Kidney epithelial cell (primary cell): ENCODE measurements at regions not wholly inside any gene's neighbourhood (a gene's known extent, or its start where the extent isn't known, plus 50 kb on each side); places are given as distances from the start of the nearest gene placed in this dataset.

Source experiments
- DNase-seq: peaks from one replicate; pipeline ENCODE4 v3.0.0-alpha.2; 2010; ENCODE audit warnings: low read depth
- H3K27me3 ChIP-seq: 2 replicates; pipeline ENCODE4 v1.6.0; 2011; ENCODE audit warnings: low read length; ENCODE audit not compliant: control insufficient read depth, insufficient read depth
- H3K36me3 ChIP-seq: 2 replicates; pipeline ENCODE4 v1.5.1; 2011; ENCODE audit warnings: low read length; ENCODE audit not compliant: control insufficient read depth, insufficient read depth
- H3K4me3 ChIP-seq: 2 replicates; pipeline ENCODE4 v1.5.1; 2011; ENCODE audit warnings: low read depth, mild to moderate bottlenecking, control low read depth, low read length
- TF ChIP-seq, protein P1 (sequence below): IDR thresholded peaks from 2 replicates; pipeline ENCODE4 v1.5.1; 2011; ENCODE audit warnings: mild to moderate bottlenecking, moderate library complexity, low read length, control low read depth, inconsistent platforms; ENCODE audit not compliant: insufficient read depth, poor library complexity, severe bottlenecking

DNA sequence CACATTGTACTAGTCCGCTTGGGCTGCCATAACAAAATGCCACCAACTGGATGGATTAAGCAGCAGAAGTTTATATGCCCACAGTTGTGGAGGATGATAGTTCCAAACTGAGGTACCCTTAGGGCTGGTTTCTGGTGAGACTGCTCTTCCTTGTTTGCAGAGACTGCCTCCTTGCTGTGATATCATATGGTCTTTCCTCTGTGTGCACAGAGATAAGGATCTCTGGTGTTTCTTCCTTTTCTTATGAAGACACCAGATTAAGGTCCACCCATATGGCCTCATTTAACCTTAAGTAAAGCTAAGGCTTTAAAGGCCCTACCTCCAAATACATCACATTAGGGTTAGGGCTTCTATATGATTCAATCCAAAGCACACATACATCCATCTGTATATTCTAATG, 738.2 kb upstream of the GCFC2 start:
- Histone ChIP-seq H3K4me3 (no peak overlapping the region), H3K36me3 (no peaks in the 10 kb centered on the region), H3K27me3 (no peaks in the 10 kb centered on the region)
- TF ChIP-seq, protein P1, sequence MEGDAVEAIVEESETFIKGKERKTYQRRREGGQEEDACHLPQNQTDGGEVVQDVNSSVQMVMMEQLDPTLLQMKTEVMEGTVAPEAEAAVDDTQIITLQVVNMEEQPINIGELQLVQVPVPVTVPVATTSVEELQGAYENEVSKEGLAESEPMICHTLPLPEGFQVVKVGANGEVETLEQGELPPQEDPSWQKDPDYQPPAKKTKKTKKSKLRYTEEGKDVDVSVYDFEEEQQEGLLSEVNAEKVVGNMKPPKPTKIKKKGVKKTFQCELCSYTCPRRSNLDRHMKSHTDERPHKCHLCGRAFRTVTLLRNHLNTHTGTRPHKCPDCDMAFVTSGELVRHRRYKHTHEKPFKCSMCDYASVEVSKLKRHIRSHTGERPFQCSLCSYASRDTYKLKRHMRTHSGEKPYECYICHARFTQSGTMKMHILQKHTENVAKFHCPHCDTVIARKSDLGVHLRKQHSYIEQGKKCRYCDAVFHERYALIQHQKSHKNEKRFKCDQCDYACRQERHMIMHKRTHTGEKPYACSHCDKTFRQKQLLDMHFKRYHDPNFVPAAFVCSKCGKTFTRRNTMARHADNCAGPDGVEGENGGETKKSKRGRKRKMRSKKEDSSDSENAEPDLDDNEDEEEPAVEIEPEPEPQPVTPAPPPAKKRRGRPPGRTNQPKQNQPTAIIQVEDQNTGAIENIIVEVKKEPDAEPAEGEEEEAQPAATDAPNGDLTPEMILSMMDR = no peak
- no peak for DNase-seq

DNA sequence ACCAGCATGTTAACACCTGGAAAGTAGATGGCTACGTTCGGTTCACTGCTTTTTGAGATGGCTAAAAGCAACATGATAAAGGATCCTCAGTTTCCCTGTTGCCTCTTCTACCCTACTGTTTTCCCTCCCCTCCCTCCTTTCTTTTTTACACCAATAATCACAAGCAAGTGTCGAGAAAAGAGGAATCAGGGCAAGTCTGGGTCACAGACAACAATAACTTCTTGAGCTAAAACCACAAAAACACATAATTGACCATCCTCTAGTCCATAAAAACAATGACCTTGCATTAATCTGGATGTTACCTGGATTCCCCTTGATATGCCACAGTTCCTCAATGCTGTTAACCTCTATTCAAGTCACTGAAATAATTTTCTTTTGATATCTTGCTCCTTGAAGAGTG, 736.6 kb upstream of the GCFC2 start:
- TF ChIP-seq, protein P1 = no peak
- DNase-seq = no peak

DNA sequence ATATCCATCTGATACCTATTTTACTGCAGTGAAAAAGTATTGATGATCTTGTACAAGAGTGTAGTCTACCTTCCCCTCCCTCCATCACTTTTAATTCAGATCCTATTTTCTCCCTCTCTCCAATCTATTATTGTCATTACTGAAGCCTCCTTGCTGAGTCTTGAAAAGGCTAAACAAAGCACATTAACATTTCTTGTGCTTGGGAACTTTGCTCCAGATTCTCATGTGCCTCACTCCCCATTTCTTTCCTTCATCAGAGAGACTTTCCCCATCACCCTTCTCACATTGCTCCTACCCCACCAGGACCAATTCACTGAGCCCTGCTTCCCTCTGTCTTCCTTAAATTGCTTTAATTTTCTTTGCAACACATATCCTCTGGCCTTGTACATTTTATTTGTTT, 736.2 kb upstream of the GCFC2 start:
- no peaks in the 10 kb centered on the region for H3K27me3 ChIP-seq
- no peaks in the 10 kb centered on the region for H3K36me3 ChIP-seq
- no peak for DNase-seq
- TF ChIP-seq, protein P1 = no peak
- H3K4me3 ChIP-seq = no peak overlapping the region

More for the DNA sequence above, 736.6 kb upstream of the GCFC2 start:
- Histone ChIP-seq H3K4me3 (no peak overlapping the region), H3K36me3 (no peaks in the 10 kb centered on the region), H3K27me3 (no peaks in the 10 kb centered on the region)

DNA sequence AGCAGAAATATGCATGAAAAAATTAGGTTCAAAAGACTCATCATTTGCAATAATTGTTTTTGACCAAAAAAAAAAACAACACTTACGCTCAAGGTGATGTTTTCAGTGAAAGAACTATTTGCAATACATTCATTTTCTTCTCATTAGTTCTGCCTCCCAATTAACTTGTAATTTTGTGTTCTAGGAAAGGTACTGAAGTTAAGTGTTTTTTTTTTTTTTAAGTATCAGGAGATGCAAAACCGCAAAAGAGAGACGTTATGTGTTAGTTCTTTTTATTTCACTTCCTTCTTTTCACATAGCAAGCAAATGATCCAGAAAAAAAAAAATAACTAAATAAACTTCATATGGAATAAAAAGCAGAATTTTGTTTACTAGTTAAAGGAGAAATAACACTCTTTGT, 735.2 kb upstream of the GCFC2 start:
- TF ChIP-seq, protein P1 = no peak
- Histone ChIP-seq H3K4me3 (no peak overlapping the region), H3K36me3 (no peaks in the 10 kb centered on the region), H3K27me3 (no peaks in the 10 kb centered on the region)
- no peak for DNase-seq

DNA sequence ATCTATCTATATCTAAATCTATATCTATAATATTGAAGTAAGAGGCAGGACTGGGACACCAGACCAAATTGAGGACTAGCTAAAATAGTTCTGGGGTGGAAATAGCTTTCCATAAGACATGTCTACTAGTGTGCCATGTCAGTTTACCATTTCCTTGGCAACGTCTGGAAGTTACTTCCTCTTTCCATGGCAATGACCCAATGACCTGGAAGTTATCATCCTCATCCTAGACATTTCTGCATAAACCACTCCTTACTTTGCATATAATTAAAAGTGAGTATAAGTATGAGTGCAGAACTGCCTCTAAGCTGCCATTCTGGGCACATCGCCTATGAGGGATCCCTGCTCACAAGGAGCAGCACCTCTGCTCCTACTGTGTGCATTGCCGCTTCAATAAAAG, 734.0 kb upstream of the GCFC2 start:
- no peak for DNase-seq
- H3K27me3 ChIP-seq = no peaks in the 10 kb centered on the region
- TF ChIP-seq, protein P1 = no peak
- H3K4me3 ChIP-seq = no peak overlapping the region
- H3K36me3 ChIP-seq = no peaks in the 10 kb centered on the region

DNA sequence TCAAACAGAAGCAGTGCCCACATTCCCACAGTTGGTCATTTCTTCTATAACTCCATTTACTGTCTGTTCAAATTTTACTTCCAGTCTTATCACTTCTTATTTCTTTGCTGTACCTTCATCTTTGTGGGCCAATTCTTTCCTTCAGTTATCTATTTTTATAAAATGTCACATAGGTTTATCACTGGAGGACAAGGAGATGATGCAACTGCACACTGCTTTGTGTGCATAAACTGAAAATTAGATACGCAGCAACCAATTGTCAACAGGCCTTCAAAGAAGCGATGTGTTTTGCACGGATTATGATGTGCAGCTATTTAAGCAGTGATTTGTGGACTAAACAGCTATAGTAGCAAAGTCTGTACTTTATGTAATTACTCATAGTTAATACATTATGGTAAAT, 726.8 kb upstream of the GCFC2 start:
- no peak overlapping the region for H3K4me3 ChIP-seq
- no peaks in the 10 kb centered on the region for H3K27me3 ChIP-seq
- TF ChIP-seq, protein P1 = no peak
- no peak for DNase-seq
- H3K36me3 ChIP-seq = no peaks in the 10 kb centered on the region
